ENCODE measurements at regions not wholly inside any gene's neighbourhood (a gene's known extent, or its start where the extent isn't known, plus 50 kb on each side); places are given as distances from the start of the nearest gene placed in this dataset.

DNA sequence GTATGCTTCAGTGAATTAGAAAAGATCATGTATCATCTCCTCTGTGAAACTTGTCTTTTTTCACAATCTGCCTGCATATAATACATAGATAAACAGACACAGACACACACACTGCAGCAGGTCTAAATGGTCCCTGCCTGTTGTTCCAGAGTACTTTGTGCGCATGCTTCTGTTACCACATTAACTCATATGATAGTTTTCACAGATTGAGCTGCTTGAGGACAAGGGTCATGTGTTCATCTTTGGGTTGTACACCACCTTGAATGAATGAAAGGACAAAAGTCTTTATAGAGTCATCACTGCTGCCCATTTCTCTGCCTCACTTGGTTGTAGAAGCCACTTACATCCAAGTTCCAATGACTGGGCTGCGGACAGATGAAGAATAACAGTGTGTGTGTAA is 72.7 kb upstream of the GLS start:
- FAIRE-seq, result no peak
- DNase-seq, result no peak

DNA sequence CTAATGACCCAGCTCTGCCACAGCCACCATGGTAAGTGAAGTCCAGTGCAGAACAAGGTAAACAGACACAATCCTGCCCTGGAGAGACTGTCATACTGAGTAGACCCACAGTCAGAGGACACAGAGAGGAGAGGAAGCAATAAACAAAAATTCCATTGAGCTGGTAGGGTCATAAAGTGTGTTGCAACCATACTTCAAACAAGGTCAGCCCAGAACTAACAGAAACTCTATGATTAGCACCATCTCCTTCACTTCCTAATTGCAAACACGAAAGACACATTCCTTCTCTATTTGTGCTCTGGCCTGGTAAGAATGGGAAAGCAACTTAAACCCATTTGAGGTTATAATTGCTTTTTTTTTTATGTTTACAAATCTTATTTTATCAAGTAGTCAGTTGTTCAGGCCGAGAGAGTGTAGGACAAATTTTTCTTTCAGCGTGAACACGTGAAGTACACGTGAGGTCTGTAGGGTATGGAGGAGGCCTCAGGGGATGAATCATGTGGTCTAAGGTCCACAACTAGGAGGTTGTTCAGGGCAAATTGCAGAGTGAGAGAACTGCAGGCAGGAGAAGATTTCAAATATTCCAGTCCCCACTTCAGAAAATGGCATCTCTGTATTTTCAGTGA is 71.4 kb upstream of the GLS start:
- no peaks in the 10 kb centered on the region for H3K9me3 ChIP-seq
- no peak for DNase-seq
- no peak for TF ChIP-seq CTCF (IDR thresholded peaks at IDR 0.05)
- intact Hi-C loops (cut with DNase I), result no loop called here
- no peak overlapping the region for H3K4me3 ChIP-seq
- ATAC-seq, result peak; percentile 58 to 73 (median 64)
- no peaks in the 10 kb centered on the region for H3K27me3 ChIP-seq
- no peaks in the 10 kb centered on the region for H3K36me3 ChIP-seq
- 72 to 76% methylated on average over 5 of the region's 5 CpGs for WGBS, 2 donors
- peaks cover 0 to 5% (median 0%) of the 10 kb centered on the region in 3 donors for H3K4me1 ChIP-seq
- H3K27ac ChIP-seq, result peak overlapping the region in 2 of 4 donors; percentile 29 to 39
- no peak for FAIRE-seq

More for the DNA sequence above, 72.7 kb upstream of the GLS start:
- TF ChIP-seq CTCF (IDR thresholded peaks at IDR 0.05), result no peak
- Histone ChIP-seq H3K4me3 (no peak overlapping the region), H3K27ac (no peak overlapping the region), H3K27me3 (no peaks in the 10 kb centered on the region), H3K9me3 (no peaks in the 10 kb centered on the region), H3K36me3 (no peaks in the 10 kb centered on the region), H3K4me1 (peaks cover 0 to 9% (median 0%) of the 10 kb centered on the region in 3 donors)
- intact Hi-C loops (cut with DNase I), result no loop called here
- WGBS, 2 donors, result 96 to 97% methylated on average over 2 of the region's 2 CpGs
- ATAC-seq, result no peak

- Histone ChIP-seq H3K4me3 (no peak overlapping the region), H3K4me1 (no peaks in the 10 kb centered on the region), H3K36me3 (no peaks in the 10 kb centered on the region), H3K27me3 (no peaks in the 10 kb centered on the region), H3K9me3 (no peaks in the 10 kb centered on the region), H3K27ac (peak overlapping the region in 2 of 4 donors; percentile 29 to 39)
- peak in 2 of 4 donors; percentile 42 to 66 for ATAC-seq
- no peak for DNase-seq
- 69 to 83% methylated on average over 4 of the region's 4 CpGs for WGBS, 2 donors
- no peak for TF ChIP-seq CTCF (IDR thresholded peaks at IDR 0.05)
- intact Hi-C loops (cut with DNase I), result no loop called here
- FAIRE-seq, result no peak
Measured at GRCh38 chr2:190809876-190810525, 70.6 kb upstream of the GLS start.

DNA sequence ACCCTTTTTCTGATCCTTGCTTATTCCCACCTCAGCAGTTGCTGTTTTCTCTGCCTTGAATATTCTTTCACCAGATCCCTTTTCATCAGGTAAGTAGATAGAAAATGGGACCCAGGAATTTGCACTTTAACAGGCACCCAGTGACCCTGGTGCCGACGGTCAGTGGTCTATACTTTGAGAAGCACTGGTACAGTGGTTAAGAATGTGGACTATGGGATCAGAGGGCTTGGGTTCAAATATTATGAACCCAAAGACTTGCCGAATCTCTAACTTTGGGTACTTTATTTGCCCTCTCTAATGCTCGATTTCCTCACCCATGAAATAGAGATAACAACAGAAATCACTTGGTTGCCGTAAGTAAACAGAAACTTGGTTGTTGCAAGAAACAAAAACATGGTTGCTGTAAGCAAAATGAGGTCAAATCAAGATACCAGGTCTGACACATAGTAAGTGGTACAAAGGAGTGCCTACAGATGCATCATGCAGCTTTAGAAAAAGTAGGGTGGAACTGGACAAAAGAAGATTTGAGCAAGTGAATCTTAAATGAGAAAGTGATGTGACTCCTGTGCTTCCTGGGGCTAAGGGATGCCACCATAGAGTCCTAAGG is 69.5 kb upstream of the GLS start:
- Histone ChIP-seq H3K36me3 (no peaks in the 10 kb centered on the region), H3K9me3 (no peaks in the 10 kb centered on the region), H3K4me3 (no peak overlapping the region), H3K4me1 (peaks cover 0 to 2% (median 0%) of the 10 kb centered on the region in 3 donors), H3K27ac (no peak overlapping the region), H3K27me3 (no peaks in the 10 kb centered on the region)
- ATAC-seq, result no peak
- no peak for FAIRE-seq
- WGBS, 2 donors, result 63 to 82% methylated on average over 5 of the region's 5 CpGs
- intact Hi-C loops (cut with DNase I), result no loop called here
- no peak for TF ChIP-seq CTCF (IDR thresholded peaks at IDR 0.05)
- no peak for DNase-seq

DNA sequence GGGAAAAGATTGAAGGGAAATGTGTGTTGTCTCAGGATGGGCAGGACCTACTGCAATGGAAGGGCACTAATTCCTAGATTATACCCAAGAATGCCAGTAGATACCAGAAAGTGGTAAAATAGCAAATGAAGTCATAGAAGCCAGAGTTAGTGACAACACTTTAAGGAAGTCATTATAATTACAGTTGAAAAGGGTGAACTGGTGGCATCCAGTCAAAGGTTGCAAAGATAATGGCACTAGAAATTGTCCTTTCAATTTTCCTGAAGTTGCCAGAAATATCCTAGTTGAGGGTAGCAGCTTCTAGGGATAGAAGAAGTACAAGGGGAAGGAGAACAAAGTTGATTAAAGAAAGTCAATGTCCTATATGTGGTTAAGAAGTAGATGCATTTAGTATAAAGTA is 68.8 kb upstream of the GLS start:
- Histone ChIP-seq H3K27me3 (no peaks in the 10 kb centered on the region), H3K27ac (no peak overlapping the region), H3K4me3 (no peak overlapping the region), H3K9me3 (no peaks in the 10 kb centered on the region), H3K36me3 (no peaks in the 10 kb centered on the region), H3K4me1 (peaks cover 0 to 2% (median 0%) of the 10 kb centered on the region in 3 donors)
- FAIRE-seq, result no peak
- no peak for TF ChIP-seq CTCF (IDR thresholded peaks at IDR 0.05)
- DNase-seq, result no peak
- intact Hi-C loops (cut with DNase I), result no loop called here
- ATAC-seq, result no peak

All from pancreas (tissue), 10 donors.